ENCODE measurements at regions not wholly inside any gene's neighbourhood (a gene's known extent, or its start where the extent isn't known, plus 50 kb on each side); places are given as distances from the start of the nearest gene placed in this dataset.
"Not testable (repeated sequence)": the region's sequence is repeated elsewhere in the genome, so short reads cannot be mapped to it uniquely, and the experiment has no call there.

- DNase-seq = no peak
Observed at GRCh38 chr13:88257706-88258105, 586.5 kb downstream of the SLITRK5 start.

DNA sequence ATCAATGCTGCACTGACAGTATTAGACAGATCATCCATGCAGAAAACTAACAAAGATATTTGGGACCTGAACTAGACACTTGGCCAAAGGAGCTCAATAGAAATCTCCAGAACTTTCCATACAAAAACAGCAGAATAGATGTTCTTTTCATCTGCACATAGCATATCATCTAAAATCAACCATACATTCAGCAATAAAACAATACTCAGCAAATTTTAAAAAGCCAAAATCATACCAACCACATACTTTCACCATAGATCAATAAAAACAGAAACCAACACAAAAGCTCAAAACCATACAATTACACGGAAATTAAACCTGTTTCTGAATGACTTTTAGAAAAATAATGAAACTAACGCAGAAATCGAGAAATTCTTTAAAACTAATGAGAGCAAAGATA lies 592.6 kb downstream of the SLITRK5 start:
- no peak for DNase-seq

DNA sequence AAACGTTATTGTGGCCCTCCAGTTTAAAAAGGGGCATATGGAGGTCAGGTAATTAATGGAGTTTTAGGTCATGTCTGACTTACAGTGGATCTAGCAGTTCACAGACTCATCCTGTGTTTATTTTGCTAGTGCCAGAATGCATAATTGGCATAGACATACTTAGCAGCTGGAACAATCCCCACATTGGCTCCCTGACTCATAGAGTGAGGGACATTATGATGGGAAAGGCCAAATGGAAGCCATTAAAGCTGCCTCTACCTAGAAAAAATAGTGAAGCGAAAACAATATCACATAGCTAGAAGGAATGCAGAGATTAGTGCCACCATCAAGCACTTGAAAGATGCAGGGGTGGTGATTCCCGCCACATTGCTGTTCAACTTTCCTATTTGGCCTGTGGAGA lies 610.7 kb downstream of the SLITRK5 start:
- no peak for DNase-seq

- DNase-seq = no peak
Observed at GRCh38 chr13:88285329-88285728, 614.2 kb downstream of the SLITRK5 start.

DNA sequence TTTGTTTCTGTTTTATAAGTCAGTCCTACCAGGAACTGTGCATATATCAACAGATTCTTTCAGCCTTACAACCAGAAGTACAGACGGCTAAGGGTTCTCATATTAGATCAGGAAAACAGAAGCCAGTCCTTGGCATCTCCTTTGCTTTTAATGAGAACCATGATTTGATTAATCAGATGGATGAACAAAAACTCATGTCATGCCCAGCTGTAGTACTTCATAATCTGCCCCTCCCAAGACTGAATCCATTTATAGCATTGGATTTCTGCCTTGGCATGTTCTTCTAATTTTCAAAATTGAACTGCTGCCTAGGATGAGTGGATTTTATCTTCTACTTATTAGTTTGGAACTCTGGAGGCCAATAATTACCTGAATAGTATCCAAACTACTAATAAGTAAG lies 617.2 kb downstream of the SLITRK5 start:
- no peak for DNase-seq

GRCh38 chr13:88291731-88292130 lies 620.6 kb downstream of the SLITRK5 start:
- DNase-seq = not testable (repeated sequence)

DNA sequence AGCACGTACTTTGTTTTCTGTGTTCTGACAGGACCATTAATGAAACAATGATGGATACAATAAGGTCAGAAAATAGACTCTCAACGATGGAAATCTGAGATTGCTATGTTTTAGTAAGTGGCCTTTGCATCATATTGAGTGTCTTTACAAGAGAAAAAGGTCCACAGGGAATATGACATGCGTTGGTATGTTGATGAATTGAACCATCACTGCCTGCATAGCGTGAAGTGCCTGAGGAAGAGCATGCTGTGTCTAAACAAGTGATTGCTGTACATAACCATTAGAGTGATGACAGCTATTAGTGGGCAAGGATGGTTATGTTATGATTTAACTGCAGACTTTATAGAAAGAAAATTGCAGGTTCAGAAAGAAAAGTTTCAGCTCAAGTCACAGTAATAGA lies 623.2 kb downstream of the SLITRK5 start:
- no peak for DNase-seq

- no peak for DNase-seq
Observed at GRCh38 chr13:88303157-88303556, 632.0 kb downstream of the SLITRK5 start.

DNA sequence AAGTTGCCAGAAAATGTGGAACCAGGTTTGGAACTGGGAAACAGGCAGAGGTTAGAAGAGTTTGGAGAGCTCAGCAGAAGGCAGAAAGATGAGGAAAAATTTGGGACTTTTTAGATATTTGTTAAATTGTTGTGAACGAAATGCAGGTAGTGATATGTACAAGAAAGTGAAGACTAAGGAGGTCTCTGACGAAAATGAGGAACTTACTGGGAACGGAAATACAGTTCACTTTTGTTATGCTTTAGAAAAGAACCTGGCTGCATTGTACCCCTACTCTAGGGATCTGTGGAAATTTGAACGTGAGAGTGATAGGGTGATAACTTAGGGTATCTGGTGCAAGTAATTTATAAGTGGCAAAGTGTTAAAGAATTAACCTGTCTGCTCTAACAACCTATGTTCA lies 632.4 kb downstream of the SLITRK5 start:
- no peak for DNase-seq

GRCh38 chr13:88314496-88314895 lies 643.3 kb downstream of the SLITRK5 start:
- DNase-seq = no peak

GRCh38 chr13:88329066-88329465 lies 657.9 kb downstream of the SLITRK5 start:
- DNase-seq = no peak

DNA sequence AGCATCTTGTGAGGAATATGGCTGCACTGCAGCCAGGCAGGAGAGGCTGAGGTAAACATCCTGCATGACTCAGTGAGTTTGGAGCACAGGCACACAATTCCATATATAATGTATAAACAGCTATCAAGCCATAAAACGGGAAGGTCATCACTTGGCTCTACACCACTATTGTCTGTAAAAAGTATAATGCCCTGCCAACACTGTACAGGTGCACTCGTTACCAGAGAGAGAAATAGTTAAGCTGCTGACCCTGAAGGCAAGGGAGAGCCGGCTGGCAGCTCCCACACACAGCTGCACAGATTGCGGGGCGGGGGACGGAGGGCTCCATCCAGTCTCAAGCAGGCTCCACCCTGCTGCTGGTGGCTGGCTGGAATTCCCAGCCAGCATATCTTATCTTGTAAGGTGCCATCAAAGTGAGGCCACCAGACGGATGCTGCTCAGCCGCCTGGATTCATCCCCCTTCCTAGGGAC lies 668.1 kb downstream of the SLITRK5 start:
- DNase-seq = no peak

DNA sequence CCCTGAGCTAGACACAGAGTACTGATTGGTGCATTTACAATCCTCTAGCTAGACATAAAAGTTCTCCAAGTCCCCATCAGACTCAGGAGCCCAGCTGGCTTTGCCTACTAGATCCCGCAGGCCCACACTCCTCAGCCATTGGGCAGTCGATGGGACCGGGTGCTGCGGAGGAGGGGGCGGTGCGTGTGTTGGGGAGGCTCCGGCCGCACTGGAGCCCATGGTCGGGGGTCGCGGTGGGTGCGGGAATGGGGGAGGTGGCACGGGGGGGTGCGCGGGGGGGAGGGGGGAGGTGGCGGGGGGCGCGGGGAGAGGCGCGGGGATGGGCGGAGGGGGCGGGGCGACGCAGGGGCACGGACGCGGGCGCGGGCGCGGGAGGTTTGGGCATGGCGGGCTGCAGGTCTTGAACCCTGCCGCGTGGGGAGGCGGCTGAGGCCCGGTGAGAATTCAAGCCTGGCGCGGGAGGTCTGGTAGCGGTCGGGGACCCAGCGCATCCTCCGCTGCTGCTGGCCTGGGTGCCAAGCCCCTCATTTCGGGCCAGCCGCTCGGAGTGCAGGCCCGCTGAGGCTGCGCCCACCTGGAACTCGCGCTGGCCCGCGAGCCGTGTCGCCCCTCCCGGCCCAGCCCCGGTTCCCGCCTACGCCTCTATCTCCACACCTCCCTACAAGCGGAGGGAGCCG lies 674.1 kb downstream of the SLITRK5 start:
- DNase-seq = no peak

DNA sequence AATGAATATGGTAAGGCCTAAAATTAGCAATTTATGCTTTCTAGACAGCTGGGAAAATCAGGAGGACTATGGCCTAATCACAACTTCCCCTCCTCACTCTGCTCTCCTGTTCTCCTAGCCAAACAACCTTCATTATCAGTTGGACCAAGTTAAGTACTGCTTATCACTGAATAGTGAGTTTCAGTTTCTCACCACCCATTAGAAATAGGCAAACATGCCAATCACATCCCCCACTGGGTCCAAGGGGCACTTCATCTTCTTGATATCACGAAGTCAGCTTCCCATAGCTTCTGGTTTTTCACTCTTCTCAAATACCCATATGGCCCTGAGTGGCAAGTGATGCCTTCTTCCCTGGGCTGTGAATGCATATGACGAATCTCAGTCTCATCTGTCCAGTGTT lies 689.6 kb downstream of the SLITRK5 start:
- DNase-seq = no peak

DNA sequence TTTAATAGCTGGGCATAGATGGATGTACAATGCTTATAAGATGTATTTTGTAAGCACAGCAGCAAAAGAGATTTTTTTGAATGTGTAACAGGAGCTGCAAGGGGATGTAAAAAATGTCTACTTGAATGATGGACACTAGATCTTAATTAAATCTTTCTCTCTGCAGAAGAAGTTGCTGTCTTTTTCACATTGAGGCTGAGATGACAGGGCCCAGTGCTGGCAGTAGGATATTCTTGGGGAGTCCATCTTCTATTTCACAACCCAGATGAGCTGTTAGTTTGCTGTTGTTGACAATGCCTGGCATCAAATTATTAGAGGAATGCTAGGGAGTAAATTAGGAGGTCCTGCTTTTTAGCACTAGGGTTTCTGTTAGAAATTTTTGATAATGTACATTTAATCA lies 698.7 kb downstream of the SLITRK5 start:
- no peak for DNase-seq

- no peak for DNase-seq
Observed at GRCh38 chr13:88376760-88377388, 705.7 kb downstream of the SLITRK5 start.

DNA sequence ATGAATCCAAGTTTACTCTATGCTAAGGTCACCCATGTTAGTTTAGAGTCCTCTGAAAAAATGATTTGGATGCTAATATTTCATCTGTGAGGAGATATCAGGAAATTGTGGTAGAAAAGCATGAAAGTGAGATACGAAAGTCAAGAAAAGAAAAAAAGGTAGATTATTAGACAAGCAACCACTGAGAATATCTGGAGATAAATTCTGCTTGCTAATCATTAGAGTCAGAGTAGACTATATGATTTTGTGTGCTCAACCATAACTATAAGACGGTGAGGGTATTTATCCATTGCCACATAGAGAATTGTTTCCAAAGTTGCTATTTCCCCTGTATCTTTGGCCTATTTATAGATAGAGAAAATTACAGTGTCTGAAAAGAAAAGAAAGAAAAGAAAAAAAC lies 706.7 kb downstream of the SLITRK5 start:
- no peak for DNase-seq

DNA sequence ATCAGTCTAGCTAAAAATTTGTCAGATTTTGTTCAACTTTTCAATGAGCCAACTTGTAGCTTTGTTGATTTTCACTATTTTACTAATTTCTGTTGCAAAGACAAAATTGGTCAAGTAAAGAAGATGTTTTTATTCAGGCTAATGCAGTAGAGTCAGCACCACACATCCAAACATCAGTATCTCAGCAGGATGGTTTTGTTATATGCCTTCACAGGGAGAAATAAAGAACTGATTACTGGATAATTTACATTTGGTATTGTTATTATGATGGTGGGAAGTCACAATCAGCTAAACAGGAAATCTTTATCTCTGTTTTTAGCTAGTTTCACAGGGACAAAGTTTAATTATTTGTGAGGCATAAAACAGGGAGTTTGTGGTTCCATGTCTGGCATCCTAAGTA lies 713.4 kb downstream of the SLITRK5 start:
- DNase-seq = no peak

DNA sequence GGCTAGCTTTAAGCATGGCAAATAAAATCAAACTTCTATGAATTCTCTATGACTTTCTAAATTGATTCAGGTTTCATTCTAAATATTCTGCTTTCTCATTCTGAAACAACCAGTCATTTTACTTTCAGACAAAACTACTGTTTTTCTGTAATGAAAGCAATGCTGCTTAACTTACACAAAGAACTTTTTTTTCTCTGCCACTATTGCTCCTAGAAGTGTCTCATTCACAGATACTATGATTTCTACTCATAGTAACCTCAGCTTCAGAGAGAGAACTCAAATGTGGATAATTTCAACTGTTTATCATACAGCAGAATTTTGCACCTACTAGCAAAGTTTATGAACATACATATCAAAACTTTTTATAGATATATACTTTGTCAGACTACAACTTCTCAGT lies 724.6 kb downstream of the SLITRK5 start:
- no peak for DNase-seq

DNA sequence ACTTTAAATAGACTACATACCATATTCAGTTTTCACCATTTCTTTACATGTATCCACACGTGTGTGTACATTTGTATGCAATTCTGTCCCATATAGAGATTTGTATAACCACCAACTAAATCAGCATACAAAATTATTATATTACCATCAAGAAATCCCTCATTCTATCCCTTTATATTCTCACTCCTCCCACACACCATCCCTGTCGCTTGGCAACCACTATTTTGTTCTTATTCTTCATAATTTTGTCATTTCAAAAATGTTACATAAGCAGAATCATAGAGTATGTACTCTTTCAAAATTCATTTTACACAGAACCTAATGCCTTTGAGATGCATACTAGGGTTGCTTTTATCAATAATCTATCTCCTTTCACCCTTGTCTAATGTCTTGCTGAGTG lies 740.5 kb downstream of the SLITRK5 start:
- no peak for DNase-seq

- DNase-seq = no peak
Observed at GRCh38 chr13:88417801-88418200, 746.6 kb downstream of the SLITRK5 start.

DNA sequence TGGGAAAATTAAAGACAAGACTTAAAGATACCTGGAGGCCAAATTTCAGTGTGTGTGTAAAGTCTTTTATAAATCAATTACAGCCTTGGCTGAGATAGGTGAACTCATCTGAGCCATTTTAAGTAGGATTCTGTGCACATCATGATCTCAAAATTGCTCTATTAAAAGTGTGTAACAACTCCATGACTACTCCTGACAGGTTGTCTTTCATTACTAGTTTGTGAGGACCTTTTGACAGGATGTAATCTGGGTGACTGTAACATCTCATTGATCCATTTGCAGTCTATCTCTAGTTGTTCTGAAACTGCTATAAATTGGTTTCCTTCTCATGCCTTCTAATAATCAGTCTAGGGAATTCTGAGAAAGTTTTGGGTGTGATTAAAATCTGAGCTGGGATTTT lies 753.3 kb downstream of the SLITRK5 start:
- DNase-seq = no peak

DNA sequence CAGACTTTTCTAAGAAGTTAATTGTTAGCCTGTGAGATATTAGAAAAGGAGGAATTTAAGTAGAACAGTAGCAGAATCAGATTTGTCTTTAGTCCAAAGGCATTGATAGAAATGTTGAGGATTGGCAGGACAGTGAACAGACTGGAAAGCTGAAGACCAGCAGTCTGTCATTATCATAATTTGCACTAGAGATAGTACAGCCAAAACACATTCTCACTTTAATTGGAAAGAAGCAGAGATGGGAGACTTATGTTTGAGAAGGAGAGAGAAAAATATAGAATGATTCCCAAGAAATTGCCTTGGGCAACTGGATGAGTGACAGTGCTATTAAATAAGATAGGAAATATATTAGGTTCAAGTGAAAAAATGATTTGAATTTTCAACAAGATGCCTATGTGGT lies 755.5 kb downstream of the SLITRK5 start:
- DNase-seq = no peak

- no peak for DNase-seq
Observed at GRCh38 chr13:88429862-88430261, 758.7 kb downstream of the SLITRK5 start.

- no peak for DNase-seq
Observed at GRCh38 chr13:88434953-88435352, 763.8 kb downstream of the SLITRK5 start.

Data from MV-4-11 (cell line).